ENCODE measurements at regions not wholly inside any gene's neighbourhood (a gene's known extent, or its start where the extent isn't known, plus 50 kb on each side); places are given as distances from the start of the nearest gene placed in this dataset.
A peak's percentile ranks its signal among the peaks of the same experiment; 100 is the strongest.
"Not testable (repeated sequence)": the region's sequence is repeated elsewhere in the genome, so short reads cannot be mapped to it uniquely, and the experiment has no call there.

- peak; percentile 74 for DNase-seq (ENCODE audit: low read depth, low spot score)
- TF ChIP-seq, protein P1, sequence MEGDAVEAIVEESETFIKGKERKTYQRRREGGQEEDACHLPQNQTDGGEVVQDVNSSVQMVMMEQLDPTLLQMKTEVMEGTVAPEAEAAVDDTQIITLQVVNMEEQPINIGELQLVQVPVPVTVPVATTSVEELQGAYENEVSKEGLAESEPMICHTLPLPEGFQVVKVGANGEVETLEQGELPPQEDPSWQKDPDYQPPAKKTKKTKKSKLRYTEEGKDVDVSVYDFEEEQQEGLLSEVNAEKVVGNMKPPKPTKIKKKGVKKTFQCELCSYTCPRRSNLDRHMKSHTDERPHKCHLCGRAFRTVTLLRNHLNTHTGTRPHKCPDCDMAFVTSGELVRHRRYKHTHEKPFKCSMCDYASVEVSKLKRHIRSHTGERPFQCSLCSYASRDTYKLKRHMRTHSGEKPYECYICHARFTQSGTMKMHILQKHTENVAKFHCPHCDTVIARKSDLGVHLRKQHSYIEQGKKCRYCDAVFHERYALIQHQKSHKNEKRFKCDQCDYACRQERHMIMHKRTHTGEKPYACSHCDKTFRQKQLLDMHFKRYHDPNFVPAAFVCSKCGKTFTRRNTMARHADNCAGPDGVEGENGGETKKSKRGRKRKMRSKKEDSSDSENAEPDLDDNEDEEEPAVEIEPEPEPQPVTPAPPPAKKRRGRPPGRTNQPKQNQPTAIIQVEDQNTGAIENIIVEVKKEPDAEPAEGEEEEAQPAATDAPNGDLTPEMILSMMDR (IDR thresholded peaks at IDR 0.05; ENCODE audit: low read depth, low read length) = no peak
- no peak overlapping the region for H3K4me3 ChIP-seq (ENCODE audit: low read depth, low read length)
- in situ Hi-C loops (cut with HindIII; ENCODE audit: low sequenced_read_pairs) = no loop called here
These were observed 196.0 kb downstream of the BTBD3 start for GRCh38 chr20:12113468-12114371.

DNA sequence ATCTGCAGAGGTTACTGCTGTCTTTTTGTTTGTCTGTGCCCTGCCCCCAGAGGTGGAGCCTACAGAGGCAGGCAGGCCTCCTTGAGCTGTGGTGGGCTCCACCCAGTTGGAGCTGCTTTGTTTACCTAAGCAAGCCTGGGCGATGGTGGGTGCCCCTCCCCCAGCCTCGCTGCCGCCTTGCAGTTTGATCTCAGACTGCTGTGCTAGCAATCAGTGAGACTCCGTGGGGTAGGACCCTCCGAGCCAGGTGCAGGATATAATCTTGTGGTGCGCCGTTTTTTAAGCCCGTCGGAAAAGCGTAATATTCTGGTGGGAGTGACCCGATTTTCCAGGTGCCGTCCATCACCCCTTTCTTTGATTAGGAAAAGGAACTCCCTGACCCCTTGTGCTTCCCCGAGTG is 211.4 kb downstream of the BTBD3 start:
- H3K4me3 ChIP-seq (ENCODE audit: low read depth, low read length); DNase-seq (ENCODE audit: low read depth, low spot score); in situ Hi-C loops (cut with HindIII; ENCODE audit: low sequenced_read_pairs): not testable (repeated sequence)

- in situ Hi-C loops (cut with HindIII; ENCODE audit: low sequenced_read_pairs); DNase-seq (ENCODE audit: low read depth, low spot score); H3K4me3 ChIP-seq (ENCODE audit: low read depth, low read length): not testable (repeated sequence)
These were observed 211.8 kb downstream of the BTBD3 start for GRCh38 chr20:12129532-12129931.

GRCh38 chr20:12130781-12131180 is 213.1 kb downstream of the BTBD3 start:
- no peak overlapping the region for H3K4me3 ChIP-seq (ENCODE audit: low read depth, low read length)
- TF ChIP-seq, protein P1 (IDR thresholded peaks at IDR 0.05; ENCODE audit: low read depth, low read length) = no peak
- in situ Hi-C loops (cut with HindIII; ENCODE audit: low sequenced_read_pairs) = no loop called here
- DNase-seq (ENCODE audit: low read depth, low spot score) = no peak

GRCh38 chr20:12133553-12133952 is 215.9 kb downstream of the BTBD3 start:
- no peak for DNase-seq (ENCODE audit: low read depth, low spot score)
- H3K4me3 ChIP-seq (ENCODE audit: low read depth, low read length) = no peak overlapping the region
- in situ Hi-C loops (cut with HindIII; ENCODE audit: low sequenced_read_pairs) = no loop called here
- TF ChIP-seq, protein P1 (IDR thresholded peaks at IDR 0.05; ENCODE audit: low read depth, low read length) = no peak

DNA sequence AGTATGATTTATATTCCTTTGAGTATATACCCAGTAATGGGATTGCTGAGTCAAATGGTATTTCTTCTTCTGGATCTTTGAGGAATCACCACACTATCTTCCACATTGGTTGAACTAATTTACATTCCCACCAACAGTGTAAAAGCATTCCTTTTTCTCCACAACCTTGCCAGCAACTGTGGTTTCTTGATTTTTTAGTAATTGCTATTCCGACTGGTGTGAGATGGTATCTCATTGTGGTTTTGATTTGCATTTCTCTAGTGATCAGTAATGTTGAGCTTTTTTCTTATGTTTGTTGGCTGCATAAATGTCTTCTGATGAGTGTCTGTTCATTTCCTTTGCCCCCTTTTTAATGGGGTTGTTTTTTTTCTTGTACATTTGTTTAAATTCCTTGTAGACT is 228.3 kb downstream of the BTBD3 start:
- in situ Hi-C loops (cut with HindIII; ENCODE audit: low sequenced_read_pairs); H3K4me3 ChIP-seq (ENCODE audit: low read depth, low read length): not testable (repeated sequence)
- peak; percentile 24 for DNase-seq (ENCODE audit: low read depth, low spot score)

DNA sequence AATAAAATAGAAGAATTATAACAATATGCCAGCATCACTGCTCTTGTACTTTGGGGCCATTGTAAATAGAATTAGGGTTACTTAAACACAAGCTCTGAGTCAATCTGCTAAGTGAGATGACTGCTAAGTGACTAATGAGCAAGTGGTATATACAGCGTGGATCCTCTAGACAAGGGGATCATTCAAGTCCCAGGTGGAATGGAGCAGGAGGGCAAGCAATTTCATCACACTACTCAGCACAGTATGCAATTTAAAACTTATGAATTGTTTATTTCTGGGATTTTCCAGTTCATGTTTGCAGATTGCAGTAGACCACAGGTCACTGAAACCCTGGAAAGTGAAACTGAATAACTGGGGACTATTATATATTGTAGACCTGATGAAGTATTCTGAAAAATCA is 235.3 kb downstream of the BTBD3 start:
- H3K4me3 ChIP-seq (ENCODE audit: low read depth, low read length) = no peak overlapping the region
- peak; percentile 44 for DNase-seq (ENCODE audit: low read depth, low spot score)
- TF ChIP-seq, protein P1 (IDR thresholded peaks at IDR 0.05; ENCODE audit: low read depth, low read length) = no peak
- in situ Hi-C loops (cut with HindIII; ENCODE audit: low sequenced_read_pairs) = no loop called here

- no peak overlapping the region for H3K4me3 ChIP-seq (ENCODE audit: low read depth, low read length)
- in situ Hi-C loops (cut with HindIII; ENCODE audit: low sequenced_read_pairs) = no loop called here
- TF ChIP-seq, protein P1 (IDR thresholded peaks at IDR 0.05; ENCODE audit: low read depth, low read length) = no peak
- DNase-seq (ENCODE audit: low read depth, low spot score) = peak; percentile 88
These were observed 235.9 kb downstream of the BTBD3 start for GRCh38 chr20:12153628-12154027.
